H9 (cell line): ENCODE measurements at regions not wholly inside any gene's neighbourhood (a gene's known extent, or its start where the extent isn't known, plus 50 kb on each side); places are given as distances from the start of the nearest gene placed in this dataset.

Experiments
- DNase-seq: peaks from one replicate; pipeline ENCODE4 v3.0.0-alpha.2; 2017
- H2AFZ ChIP-seq: one replicate; pipeline ENCODE4 v1.6.1; 2013; ENCODE audit warnings: mild to moderate bottlenecking, low read length, control low read depth, moderate library complexity
- H2AK5ac ChIP-seq: 2 replicates; pipeline ENCODE4 v1.6.1; 2013; ENCODE audit warnings: low read length, control low read depth, mixed read lengths; ENCODE audit not compliant: insufficient read length
- H2BK120ac ChIP-seq: one replicate; pipeline ENCODE4 v1.6.1; 2013; ENCODE audit warnings: low read depth, mild to moderate bottlenecking, low read length, control low read depth, inconsistent platforms; ENCODE audit not compliant: poor library complexity, severe bottlenecking
- H2BK12ac ChIP-seq: 2 replicates; pipeline ENCODE4 v1.6.1; 2013; ENCODE audit warnings: low read length, control low read depth, mixed read lengths, low read depth; ENCODE audit not compliant: insufficient read length
- H2BK15ac ChIP-seq: 2 replicates; pipeline ENCODE4 v1.6.1; 2013; ENCODE audit warnings: low read depth, low read length, control low read depth
- H2BK20ac ChIP-seq: one replicate; pipeline ENCODE4 v1.6.1; 2013; ENCODE audit warnings: low read depth, mild to moderate bottlenecking, low read length, control low read depth, inconsistent platforms; ENCODE audit not compliant: poor library complexity, severe bottlenecking
- H2BK5ac ChIP-seq: 2 replicates; pipeline ENCODE4 v1.6.1; 2013; ENCODE audit warnings: low read length, control low read depth, mixed read lengths; ENCODE audit not compliant: insufficient read length
- H3K14ac ChIP-seq: 2 replicates; pipeline ENCODE4 v1.6.1; 2013; ENCODE audit warnings: low read length, control low read depth; ENCODE audit not compliant: insufficient read depth
- H3K18ac ChIP-seq: 2 replicates; pipeline ENCODE4 v1.6.1; 2013; ENCODE audit warnings: low read depth, mild to moderate bottlenecking, mixed read lengths, low read length, control low read depth; ENCODE audit not compliant: insufficient read length
- H3K23ac ChIP-seq: 2 replicates; pipeline ENCODE4 v1.6.1; 2013; ENCODE audit warnings: low read length, control low read depth, mixed read lengths, low read depth; ENCODE audit not compliant: insufficient read length
- H3K23me2 ChIP-seq: 2 replicates; pipeline ENCODE4 v1.6.1; 2013; ENCODE audit warnings: low read depth, mild to moderate bottlenecking, mixed read lengths, low read length, control low read depth; ENCODE audit not compliant: insufficient read length, poor library complexity, severe bottlenecking
- H3K27ac ChIP-seq: 2 replicates; pipeline ENCODE4 v1.5.1; 2013; ENCODE audit warnings: low read length, control low read depth, mixed read lengths, low read depth; ENCODE audit not compliant: insufficient read length
- H3K27me3 ChIP-seq: 2 replicates; pipeline ENCODE4 v1.6.1; 2013; ENCODE audit warnings: low read length, control low read depth, inconsistent platforms; ENCODE audit not compliant: insufficient read depth
- H3K4ac ChIP-seq: 2 replicates; pipeline ENCODE4 v1.6.1; 2013; ENCODE audit warnings: low read depth, mild to moderate bottlenecking, control low read depth, inconsistent platforms, low read length, moderate library complexity
- H3K4me1 ChIP-seq: 2 replicates; pipeline ENCODE4 v1.6.1; 2013; ENCODE audit warnings: low read length, control low read depth, inconsistent platforms; ENCODE audit not compliant: insufficient read depth
- H3K4me2 ChIP-seq: 2 replicates; pipeline ENCODE4 v1.6.1; 2013; ENCODE audit warnings: low read length, control low read depth, mixed read lengths; ENCODE audit not compliant: insufficient read length, insufficient read depth
- H3K56ac ChIP-seq: 2 replicates; pipeline ENCODE4 v1.6.1; 2013; ENCODE audit warnings: low read depth, mild to moderate bottlenecking, mixed read lengths, low read length, control low read depth; ENCODE audit not compliant: insufficient read length
- H3K79me1 ChIP-seq: 2 replicates; pipeline ENCODE4 v1.6.1; 2013; ENCODE audit warnings: low read depth, mild to moderate bottlenecking, moderate library complexity, low read length, control low read depth, inconsistent platforms; ENCODE audit not compliant: insufficient read depth, poor library complexity, severe bottlenecking
- H3K79me2 ChIP-seq: 2 replicates; pipeline ENCODE4 v1.6.1; 2013; ENCODE audit warnings: low read length, control low read depth, inconsistent platforms; ENCODE audit not compliant: insufficient read depth
- H3K9ac ChIP-seq: 2 replicates; pipeline ENCODE4 v1.6.1; 2013; ENCODE audit warnings: low read length, control low read depth, mixed read lengths; ENCODE audit not compliant: insufficient read length; ENCODE audit errors: extremely low read depth
- H3K9me3 ChIP-seq: one replicate; pipeline ENCODE4 v1.6.1; 2013; ENCODE audit warnings: low read depth, low read length, inconsistent platforms; ENCODE audit not compliant: control insufficient read depth
- H3T11ph ChIP-seq: one replicate; pipeline ENCODE4 v1.6.1; 2013; ENCODE audit warnings: mild to moderate bottlenecking, low read length, control low read depth, inconsistent platforms
- H4K20me1 ChIP-seq: one replicate; pipeline ENCODE4 v1.6.1; 2013; ENCODE audit not compliant: control insufficient read depth, insufficient read length, insufficient read depth
- H4K5ac ChIP-seq: 2 replicates; pipeline ENCODE4 v1.6.1; 2013; ENCODE audit warnings: low read depth, mild to moderate bottlenecking, mixed read lengths, low read length, control low read depth; ENCODE audit not compliant: insufficient read length
- H4K8ac ChIP-seq: replicated peaks from 2 replicates; pipeline ENCODE4 v1.6.1; 2013; ENCODE audit warnings: low read length, control low read depth, mixed read lengths, low read depth; ENCODE audit not compliant: insufficient read length
- H4K91ac ChIP-seq: 2 replicates; pipeline ENCODE4 v1.6.1; 2013; ENCODE audit warnings: low read depth, mild to moderate bottlenecking, moderate library complexity, mixed read lengths, low read length, control low read depth; ENCODE audit not compliant: insufficient read length
- H3K27ac Mint-ChIP-seq, 3 experiments: 2 replicates in 2 of 3; 3 replicates in 1 of 3; pipeline ENCODE4 v1.8.0; 2020 to 2021; ENCODE audit warnings: mixed read lengths in 3 of 3, mild to moderate bottlenecking in 1 of 3, moderate library complexity in 1 of 3
- H3K27me3 Mint-ChIP-seq: 2 replicates; pipeline ENCODE4 v1.8.0; 2021; ENCODE audit warnings: low read depth, mild to moderate bottlenecking, moderate library complexity, mixed read lengths
- H3K36me3 Mint-ChIP-seq, 3 experiments: 2 replicates in 2 of 3; 3 replicates in 1 of 3; pipeline ENCODE4 v1.8.0; 2020 to 2021; ENCODE audit warnings: low read depth in 3 of 3, mixed read lengths in 3 of 3; ENCODE audit not compliant: insufficient read depth in 1 of 3
- H3K4me1 Mint-ChIP-seq, 2 experiments: 2 replicates each; pipeline ENCODE4 v1.8.0; 2020; ENCODE audit warnings: mixed read lengths in 2 of 2
- H3K4me3 Mint-ChIP-seq, 2 experiments: 2 replicates in 1 of 2; 3 replicates in 1 of 2; pipeline ENCODE4 v1.8.0; 2020 to 2021; ENCODE audit warnings: mild to moderate bottlenecking in 2 of 2, mixed read lengths in 2 of 2, moderate library complexity in 1 of 2
- H3K9me3 Mint-ChIP-seq, 2 experiments: 2 replicates in 1 of 2; 3 replicates in 1 of 2; pipeline ENCODE4 v1.8.0; 2020; ENCODE audit warnings: mild to moderate bottlenecking in 2 of 2, mixed read lengths in 2 of 2, moderate library complexity in 1 of 2
- WGBS: extraction: QIAGEN DNeasy Blood & Tissue Kit; methylation state at CpG from one replicate; pipeline ENCODE4 v1.1.7; 2013; ENCODE audit warnings: missing lambda C conversion rate, low lambda C conversion rate, mixed read lengths; ENCODE audit not compliant: insufficient read length; ENCODE audit errors: extremely low coverage; 5-methylcytosine and 5-hydroxymethylcytosine counted together
- TF ChIP-seq, protein P1 (sequence below): fragments of 200-600 bp; sonication (generic); conservative IDR thresholded peaks from 3 replicates; pipeline ENCODE4 v1.8.0; 2021; ENCODE audit warnings: antibody characterized with exemption, mild to moderate bottlenecking

DNA sequence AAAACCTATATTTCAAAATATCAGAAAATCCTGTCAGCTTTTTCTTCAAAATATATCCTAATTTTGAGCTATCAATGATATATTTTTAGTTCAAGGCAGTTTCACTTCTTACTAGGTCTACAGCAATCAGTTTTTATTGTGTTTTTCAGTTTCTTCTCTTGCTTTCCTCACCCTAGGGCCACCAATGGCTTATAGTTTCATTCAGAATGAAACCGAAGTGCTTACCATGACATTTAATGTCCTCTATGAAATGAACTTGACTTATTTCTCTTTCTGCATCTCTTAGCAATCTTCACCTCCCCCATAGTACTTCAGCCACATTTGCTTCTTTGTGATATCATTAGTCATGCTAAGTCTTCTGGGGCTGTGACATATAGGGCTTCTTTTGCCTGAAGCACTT is 100.3 kb downstream of the ARL5B start:
- Mint-ChIP-seq H3K9me3 (no peaks in the 10 kb centered on the region), H3K27ac (no peak overlapping the region), H3K27me3 (no peaks in the 10 kb centered on the region), H3K4me1 (peaks cover 2 to 10% of the 10 kb centered on the region in 2 experiments), H3K36me3 (no peaks in the 10 kb centered on the region), H3K4me3 (no peak overlapping the region)
- H3K27me3 ChIP-seq = no peaks in the 10 kb centered on the region
- H3K4me2 ChIP-seq = no peak overlapping the region
- H2BK5ac ChIP-seq = no peak overlapping the region
- H3K23ac ChIP-seq = no peak overlapping the region
- WGBS = no CpG with 5 or more reads among the region's 1 CpG
- H4K5ac ChIP-seq = no peak overlapping the region
- H3K9ac ChIP-seq = no peak overlapping the region
- no peaks in the 10 kb centered on the region for H3K9me3 ChIP-seq
- no peak overlapping the region for H2BK12ac ChIP-seq
- no peaks in the 10 kb centered on the region for H3K4me1 ChIP-seq
- no peaks in the 10 kb centered on the region for H3K79me2 ChIP-seq
- DNase-seq = no peak
- H2AK5ac ChIP-seq = no peak overlapping the region
- no peak overlapping the region for H2BK120ac ChIP-seq
- no peaks in the 10 kb centered on the region for H3K79me1 ChIP-seq
- no peak overlapping the region for H3K14ac ChIP-seq
- TF ChIP-seq, protein P1, sequence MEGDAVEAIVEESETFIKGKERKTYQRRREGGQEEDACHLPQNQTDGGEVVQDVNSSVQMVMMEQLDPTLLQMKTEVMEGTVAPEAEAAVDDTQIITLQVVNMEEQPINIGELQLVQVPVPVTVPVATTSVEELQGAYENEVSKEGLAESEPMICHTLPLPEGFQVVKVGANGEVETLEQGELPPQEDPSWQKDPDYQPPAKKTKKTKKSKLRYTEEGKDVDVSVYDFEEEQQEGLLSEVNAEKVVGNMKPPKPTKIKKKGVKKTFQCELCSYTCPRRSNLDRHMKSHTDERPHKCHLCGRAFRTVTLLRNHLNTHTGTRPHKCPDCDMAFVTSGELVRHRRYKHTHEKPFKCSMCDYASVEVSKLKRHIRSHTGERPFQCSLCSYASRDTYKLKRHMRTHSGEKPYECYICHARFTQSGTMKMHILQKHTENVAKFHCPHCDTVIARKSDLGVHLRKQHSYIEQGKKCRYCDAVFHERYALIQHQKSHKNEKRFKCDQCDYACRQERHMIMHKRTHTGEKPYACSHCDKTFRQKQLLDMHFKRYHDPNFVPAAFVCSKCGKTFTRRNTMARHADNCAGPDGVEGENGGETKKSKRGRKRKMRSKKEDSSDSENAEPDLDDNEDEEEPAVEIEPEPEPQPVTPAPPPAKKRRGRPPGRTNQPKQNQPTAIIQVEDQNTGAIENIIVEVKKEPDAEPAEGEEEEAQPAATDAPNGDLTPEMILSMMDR = no peak
- no peak overlapping the region for H2BK15ac ChIP-seq
- no peak overlapping the region for H3K4ac ChIP-seq
- H2BK20ac ChIP-seq = no peak overlapping the region
- H2AFZ ChIP-seq = no peak overlapping the region
- no peak overlapping the region for H3K18ac ChIP-seq
- H3K27ac ChIP-seq = no peak overlapping the region
- no peaks in the 10 kb centered on the region for H4K20me1 ChIP-seq
- H4K91ac ChIP-seq = no peak overlapping the region
- no peak overlapping the region for H3T11ph ChIP-seq
- H3K56ac ChIP-seq = no peak overlapping the region
- H4K8ac ChIP-seq = no peak overlapping the region
- H3K23me2 ChIP-seq = no peaks in the 10 kb centered on the region
